SW480 (cell line): ENCODE measurements at regions not wholly inside any gene's neighbourhood (a gene's known extent, or its start where the extent isn't known, plus 50 kb on each side); places are given as distances from the start of the nearest gene placed in this dataset.
"Not testable (repeated sequence)": the region's sequence is repeated elsewhere in the genome, so short reads cannot be mapped to it uniquely, and the experiment has no call there.

Experiments
- DNase-seq: peaks from one replicate; pipeline ENCODE4 v3.0.0-alpha.2; 2016; ENCODE audit warnings: low spot score

GRCh38 chr7:8314566-8314965 is 52.6 kb upstream of the ICA1 start:
- no peak for DNase-seq

- no peak for DNase-seq
Observed at GRCh38 chr7:8319115-8319514, 57.1 kb upstream of the ICA1 start.

- DNase-seq, result no peak
Observed at GRCh38 chr7:8320174-8320573, 58.2 kb upstream of the ICA1 start.

GRCh38 chr7:8321312-8321711 is 59.3 kb upstream of the ICA1 start:
- DNase-seq, result no peak

- DNase-seq, result no peak
Observed at GRCh38 chr7:8322667-8323066, 60.7 kb upstream of the ICA1 start.

- DNase-seq, result peak; percentile 68
Observed at GRCh38 chr7:8325067-8325466, 63.1 kb upstream of the ICA1 start.

- no peak for DNase-seq
Observed at GRCh38 chr7:8327199-8327598, 65.2 kb upstream of the ICA1 start.

- DNase-seq, result no peak
Observed at GRCh38 chr7:8338206-8338605, 76.2 kb upstream of the ICA1 start.

- DNase-seq, result no peak
Observed at GRCh38 chr7:8343556-8343955, 81.6 kb upstream of the ICA1 start.

- not testable (repeated sequence) for DNase-seq
Observed at GRCh38 chr7:8347395-8347794, 85.4 kb upstream of the ICA1 start.

GRCh38 chr7:8351654-8352053 is 81.8 kb upstream of the NXPH1 start:
- DNase-seq, result not testable (repeated sequence)

GRCh38 chr7:8353991-8354390 is 79.4 kb upstream of the NXPH1 start:
- DNase-seq, result no peak

- DNase-seq, result no peak
Observed at GRCh38 chr7:8354503-8354902, 78.9 kb upstream of the NXPH1 start.

- no peak for DNase-seq
Observed at GRCh38 chr7:8356071-8356470, 77.3 kb upstream of the NXPH1 start.

GRCh38 chr7:8357536-8357935 is 75.9 kb upstream of the NXPH1 start:
- no peak for DNase-seq

GRCh38 chr7:8360564-8361153 is 72.8 kb upstream of the NXPH1 start:
- DNase-seq, result no peak

- DNase-seq, result no peak
Observed at GRCh38 chr7:8362723-8363369, 70.6 kb upstream of the NXPH1 start.

- DNase-seq, result no peak
Observed at GRCh38 chr7:8363407-8364015, 69.9 kb upstream of the NXPH1 start.

- peak; percentile 76 for DNase-seq
Observed at GRCh38 chr7:8365499-8366110, 67.8 kb upstream of the NXPH1 start.

GRCh38 chr7:8368007-8368406 is 65.4 kb upstream of the NXPH1 start:
- DNase-seq, result not testable (repeated sequence)

- no peak for DNase-seq
Observed at GRCh38 chr7:8371742-8372141, 61.7 kb upstream of the NXPH1 start.

- no peak for DNase-seq
Observed at GRCh38 chr7:8373851-8374250, 59.6 kb upstream of the NXPH1 start.

- DNase-seq, result no peak
Observed at GRCh38 chr7:8378349-8379019, 54.9 kb upstream of the NXPH1 start.
